ENCODE measurements at regions not wholly inside any gene's neighbourhood (a gene's known extent, or its start where the extent isn't known, plus 50 kb on each side); places are given as distances from the start of the nearest gene placed in this dataset.

- TF ChIP-seq ZNF770 (CRISPR knock-in tag; IDR thresholded peaks at IDR 0.05): no peak
- TF ChIP-seq SMARCE1 (IDR thresholded peaks at IDR 0.05; ENCODE audit: borderline replicate concordance): no peak
- TF ChIP-seq REST (IDR thresholded peaks at IDR 0.05; ENCODE audit: borderline replicate concordance in 1 of 2, low read depth in 1 of 2, low read length in 2 of 2): no peak
- no peak for TF ChIP-seq TFDP1 (CRISPR knock-in tag; IDR thresholded peaks at IDR 0.05; ENCODE audit: borderline replicate concordance)
- TF ChIP-seq JUNB (CRISPR knock-in tag; IDR thresholded peaks at IDR 0.05; ENCODE audit: borderline replicate concordance): no peak
- TF ChIP-seq KLF12 (CRISPR knock-in tag; IDR thresholded peaks at IDR 0.05; ENCODE audit: borderline replicate concordance): no peak
- no peak for TF ChIP-seq ZBTB42 (CRISPR knock-in tag; IDR thresholded peaks at IDR 0.05)
- no peak for TF ChIP-seq ZUFSP (CRISPR knock-in tag; IDR thresholded peaks at IDR 0.05; ENCODE audit: borderline replicate concordance)
- peak; percentile 62 for TF ChIP-seq ARID5B (CRISPR knock-in tag; IDR thresholded peaks at IDR 0.05)
- no peak for TF ChIP-seq ZZZ3 (CRISPR knock-in tag; IDR thresholded peaks at IDR 0.05; ENCODE audit: borderline replicate concordance)
- TF ChIP-seq ZNF564 (CRISPR knock-in tag; IDR thresholded peaks at IDR 0.05): no peak
- TF ChIP-seq PRPF4 (IDR thresholded peaks at IDR 0.05; ENCODE audit: low read depth, low read length, poor library complexity, severe bottlenecking): no peak
- no peak for TF ChIP-seq SSRP1 (CRISPR knock-in tag; IDR thresholded peaks at IDR 0.05)
- peak; percentile 25; the same call in 1 of the 2 replicates for TF ChIP-seq POLR2G (IDR thresholded peaks at IDR 0.05; ENCODE audit: low read depth, low read length)
- TF ChIP-seq HOXA9 (CRISPR knock-in tag; IDR thresholded peaks at IDR 0.05; ENCODE audit: borderline replicate concordance): no peak
Measured at GRCh38 chr1:29471487-29472313, 235.4 kb downstream of the PTPRU start (continued).
